ENCODE measurements at regions not wholly inside any gene's neighbourhood (a gene's known extent, or its start where the extent isn't known, plus 50 kb on each side); places are given as distances from the start of the nearest gene placed in this dataset.

DNA sequence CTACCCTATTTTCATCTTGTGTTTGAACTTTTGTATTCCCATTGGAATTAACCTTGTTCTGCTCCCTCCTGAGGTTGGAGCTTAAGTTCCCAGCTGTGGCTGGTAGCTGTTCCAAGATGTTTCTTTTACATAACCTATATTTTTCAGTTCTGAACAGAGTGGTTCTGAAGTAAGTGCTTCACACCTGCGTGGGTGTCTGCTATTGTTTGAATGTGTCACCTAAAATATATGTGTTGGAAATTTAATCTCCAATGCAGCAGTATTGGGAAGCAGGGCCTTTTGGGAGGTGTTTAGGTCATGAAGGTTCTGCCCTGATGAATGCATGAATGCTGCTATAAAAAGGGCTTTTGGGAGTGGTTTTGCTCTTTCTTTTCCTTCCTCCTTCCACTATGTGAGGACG lies 123.8 kb downstream of the LACC1 start:
- Histone ChIP-seq H2BK5ac (ENCODE audit: low read depth, low read length) (no peak overlapping the region), H2AFZ (ENCODE audit: low read length) (no peak overlapping the region), H4K91ac (replicated peaks; ENCODE audit: insufficient read length, low read length) (no peak overlapping the region), H3K4me1 (replicated peaks in 1 of 4; ENCODE audit: control insufficient read depth in 3 of 4, insufficient read depth in 4 of 4, low read length in 3 of 4) (no peaks in the 10 kb centered on the region), H2BK20ac (ENCODE audit: low read length) (no peak overlapping the region), H2BK15ac (ENCODE audit: low read length) (no peak overlapping the region), H3K27ac (ENCODE audit: low read depth, low read length) (no peak overlapping the region), H3K4ac (replicated peaks; ENCODE audit: insufficient read length, low read depth, low read length) (no peak overlapping the region), H2BK12ac (ENCODE audit: low read depth, low read length) (no peak overlapping the region), H3K18ac (ENCODE audit: extremely low read depth, low read length) (no peak overlapping the region), H2BK120ac (replicated peaks; ENCODE audit: low read depth, low read length) (no peak overlapping the region), H4K5ac (ENCODE audit: insufficient read length, low read depth, low read length) (no peak overlapping the region), H3K23ac (ENCODE audit: insufficient read length) (no peak overlapping the region), H3K27me3 (replicated peaks in 1 of 4; ENCODE audit: control insufficient read depth in 3 of 4, extremely low read depth in 1 of 4, insufficient read depth in 3 of 4, low read length in 3 of 4) (no peaks in the 10 kb centered on the region; a peak in 1 of 7 replicates), H3K9me3 (ENCODE audit: insufficient read depth in 2 of 2, low read depth in 1 of 2, low read length in 1 of 2) (no peaks in the 10 kb centered on the region), H3K9ac (replicated peaks in 1 of 4; ENCODE audit: extremely low read depth in 1 of 4, low read depth in 3 of 4, low read length in 3 of 4) (no peak overlapping the region), H3K79me1 (ENCODE audit: low read depth, low read length) (no peaks in the 10 kb centered on the region), H3K4me3 (ENCODE audit: extremely low read depth in 1 of 4, insufficient read depth in 2 of 4, low read depth in 3 of 4, low read length in 4 of 4) (no peak overlapping the region), H4K20me1 (replicated peaks in 1 of 2; ENCODE audit: control insufficient read depth in 1 of 2, insufficient read depth in 2 of 2, low read length in 2 of 2) (no peaks in the 10 kb centered on the region), H4K8ac (ENCODE audit: extremely low read depth, insufficient read depth, low read length) (no peak overlapping the region), H3K4me2 (ENCODE audit: insufficient read depth in 1 of 2, low read depth in 2 of 2, low read length in 2 of 2) (no peak overlapping the region), H3K79me2 (ENCODE audit: control insufficient read depth in 1 of 2, insufficient read depth in 2 of 2, low read length in 2 of 2) (no peaks in the 10 kb centered on the region), H2AK5ac (ENCODE audit: low read depth, low read length) (no peak overlapping the region), H3K56ac (replicated peaks; ENCODE audit: insufficient read length, low read depth, low read length) (no peak overlapping the region), H3K14ac (ENCODE audit: insufficient read length) (no peak overlapping the region), H3K36me3 (ENCODE audit: control insufficient read depth in 2 of 4, insufficient read depth in 4 of 4, low read length in 3 of 4) (no peaks in the 10 kb centered on the region), H3K23me2 (ENCODE audit: low read depth, low read length) (no peaks in the 10 kb centered on the region)
- TF ChIP-seq JUN (IDR thresholded peaks at IDR 0.05; ENCODE audit: low read depth, low read length) (no peak), TEAD4 (IDR thresholded peaks at IDR 0.05; ENCODE audit: low read depth, low read length) (no peak)
- TF ChIP-seq, protein P1, sequence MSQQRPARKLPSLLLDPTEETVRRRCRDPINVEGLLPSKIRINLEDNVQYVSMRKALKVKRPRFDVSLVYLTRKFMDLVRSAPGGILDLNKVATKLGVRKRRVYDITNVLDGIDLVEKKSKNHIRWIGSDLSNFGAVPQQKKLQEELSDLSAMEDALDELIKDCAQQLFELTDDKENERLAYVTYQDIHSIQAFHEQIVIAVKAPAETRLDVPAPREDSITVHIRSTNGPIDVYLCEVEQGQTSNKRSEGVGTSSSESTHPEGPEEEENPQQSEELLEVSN (IDR thresholded peaks at IDR 0.05): no peak
- DNase-seq (ENCODE audit: low read depth in 1 of 2, low spot score in 2 of 2) (no peak), FAIRE-seq (no peak)
- CTCF ChIA-PET (ENCODE audit: partially characterized antibody): interaction anchor here (1.3 kb wide), 1 partner anchor 95 kb away, joined by 3 read pairs; no protein-coding TSS in a partner anchor
- WGBS, 2 experiments (ENCODE audit: extremely low coverage in 1 of 2, insufficient coverage in 1 of 2, insufficient read length in 1 of 2, insufficient replicate concordance in 2 of 2, low coverage in 1 of 2, low lambda C conversion rate in 2 of 2, missing lambda C conversion rate in 1 of 2): 95% methylated on average over 2 of the region's 2 CpGs; no CpG with 5 or more reads in 1 of the 2 experiments
- POLR2A ChIA-PET (ENCODE audit: partially characterized antibody): no interaction called here
